ENCODE measurements at regions not wholly inside any gene's neighbourhood (a gene's known extent, or its start where the extent isn't known, plus 50 kb on each side); places are given as distances from the start of the nearest gene placed in this dataset.
A peak's percentile ranks its signal among the peaks of the same experiment; 100 is the strongest.

- Histone ChIP-seq H3K9ac (no peak overlapping the region), H3K79me2 (ENCODE audit: insufficient read depth) (no peaks in the 10 kb centered on the region), H3K4me3 (ENCODE audit: low read depth in 2 of 2, low read length in 1 of 2) (no peak overlapping the region), H3K27ac (ENCODE audit: low read depth in 2 of 2, low read length in 1 of 2) (no peak overlapping the region), H3K4me2 (no peak overlapping the region), H3F3A (replicated peaks; ENCODE audit: insufficient read depth) (no peaks in the 10 kb centered on the region), H3K4me1 (ENCODE audit: control insufficient read depth in 1 of 2, insufficient read depth in 2 of 2, low read depth in 1 of 2, low read length in 1 of 2) (no peaks in the 10 kb centered on the region; a peak in 1 of 4 replicates), H3K36me3 (replicated peaks in 1 of 2; ENCODE audit: control insufficient read depth in 1 of 2, insufficient read depth in 2 of 2, low read length in 1 of 2) (no peaks in the 10 kb centered on the region), H3K9me2 (no peaks in the 10 kb centered on the region), H3K9me3 (no peaks in the 10 kb centered on the region), H4K20me1 (ENCODE audit: insufficient read depth) (no peaks in the 10 kb centered on the region), H2AFZ (ENCODE audit: low read depth) (no peak overlapping the region), H3K27me3 (ENCODE audit: insufficient read depth) (no peaks in the 10 kb centered on the region)
- TF ChIP-seq, protein P1, sequence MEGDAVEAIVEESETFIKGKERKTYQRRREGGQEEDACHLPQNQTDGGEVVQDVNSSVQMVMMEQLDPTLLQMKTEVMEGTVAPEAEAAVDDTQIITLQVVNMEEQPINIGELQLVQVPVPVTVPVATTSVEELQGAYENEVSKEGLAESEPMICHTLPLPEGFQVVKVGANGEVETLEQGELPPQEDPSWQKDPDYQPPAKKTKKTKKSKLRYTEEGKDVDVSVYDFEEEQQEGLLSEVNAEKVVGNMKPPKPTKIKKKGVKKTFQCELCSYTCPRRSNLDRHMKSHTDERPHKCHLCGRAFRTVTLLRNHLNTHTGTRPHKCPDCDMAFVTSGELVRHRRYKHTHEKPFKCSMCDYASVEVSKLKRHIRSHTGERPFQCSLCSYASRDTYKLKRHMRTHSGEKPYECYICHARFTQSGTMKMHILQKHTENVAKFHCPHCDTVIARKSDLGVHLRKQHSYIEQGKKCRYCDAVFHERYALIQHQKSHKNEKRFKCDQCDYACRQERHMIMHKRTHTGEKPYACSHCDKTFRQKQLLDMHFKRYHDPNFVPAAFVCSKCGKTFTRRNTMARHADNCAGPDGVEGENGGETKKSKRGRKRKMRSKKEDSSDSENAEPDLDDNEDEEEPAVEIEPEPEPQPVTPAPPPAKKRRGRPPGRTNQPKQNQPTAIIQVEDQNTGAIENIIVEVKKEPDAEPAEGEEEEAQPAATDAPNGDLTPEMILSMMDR (IDR thresholded peaks at IDR 0.05), result peak; percentile 31
- no peak for TF ChIP-seq EZH2phosphoT487 (IDR thresholded peaks at IDR 0.05; ENCODE audit: borderline replicate concordance, low read depth)
- TF ChIP-seq NRF1 (IDR thresholded peaks at IDR 0.05; ENCODE audit: low read depth, low read length), result no peak
- no peak for TF ChIP-seq FOXM1 (IDR thresholded peaks at IDR 0.05; ENCODE audit: low read depth)
- TF ChIP-seq FOSL2 (IDR thresholded peaks at IDR 0.05; ENCODE audit: borderline replicate concordance, low read depth), result no peak
- TF ChIP-seq NFIC (IDR thresholded peaks at IDR 0.05; ENCODE audit: borderline replicate concordance), result no peak
- no peak for TF ChIP-seq USF2 (IDR thresholded peaks at IDR 0.05; ENCODE audit: borderline replicate concordance, low read depth, low read length)
- TF ChIP-seq ELF1 (IDR thresholded peaks at IDR 0.05), result no peak
- TF ChIP-seq CHD2 (IDR thresholded peaks at IDR 0.05; ENCODE audit: low read length, partially characterized antibody), result no peak
- POLR2A ChIA-PET, result no interaction called here
- DNase-seq, result no peak
- CTCF ChIA-PET, result interaction anchor here (1.0 to 1.4 kb wide), 2 partner anchors 14 to 1434 kb away, joined by 3 read pairs; no protein-coding TSS in a partner anchor
Observed at GRCh38 chr3:162517110-162517509, 1020.5 kb downstream of the OTOL1 start.

DNA sequence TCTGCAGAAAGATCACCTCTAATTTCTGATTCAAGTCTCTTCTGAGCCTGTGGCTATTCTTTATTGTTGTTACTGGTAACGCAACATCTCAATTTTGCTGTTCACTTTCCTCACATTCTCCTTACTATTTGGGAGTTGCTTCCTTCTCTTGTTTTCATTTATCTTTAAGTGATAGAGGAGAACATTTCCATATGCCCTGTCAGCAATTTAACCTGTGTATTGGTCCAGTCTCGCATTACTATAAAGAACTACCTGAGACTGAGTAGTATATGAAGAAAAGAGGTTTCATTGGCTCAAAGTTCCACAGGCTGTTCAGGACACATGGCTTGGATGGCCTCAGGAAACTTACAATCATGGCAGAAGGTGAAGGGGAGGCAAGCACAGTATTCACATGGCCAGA lies 1025.1 kb downstream of the OTOL1 start:
- Histone ChIP-seq H4K20me1 (ENCODE audit: insufficient read depth) (no peaks in the 10 kb centered on the region), H3K36me3 (replicated peaks in 1 of 2; ENCODE audit: control insufficient read depth in 1 of 2, insufficient read depth in 2 of 2, low read length in 1 of 2) (no peaks in the 10 kb centered on the region), H3K9me3 (no peaks in the 10 kb centered on the region), H3K4me3 (ENCODE audit: low read depth in 2 of 2, low read length in 1 of 2) (no peak overlapping the region), H3K4me2 (no peak overlapping the region), H3K9ac (no peak overlapping the region), H2AFZ (ENCODE audit: low read depth) (no peak overlapping the region), H3K27me3 (ENCODE audit: insufficient read depth) (no peaks in the 10 kb centered on the region), H3K4me1 (ENCODE audit: control insufficient read depth in 1 of 2, insufficient read depth in 2 of 2, low read depth in 1 of 2, low read length in 1 of 2) (no peaks in the 10 kb centered on the region), H3K27ac (ENCODE audit: low read depth in 2 of 2, low read length in 1 of 2) (no peak overlapping the region), H3K79me2 (ENCODE audit: insufficient read depth) (no peaks in the 10 kb centered on the region), H3F3A (replicated peaks; ENCODE audit: insufficient read depth) (no peaks in the 10 kb centered on the region), H3K9me2 (no peaks in the 10 kb centered on the region)
- TF ChIP-seq NRF1 (IDR thresholded peaks at IDR 0.05; ENCODE audit: low read depth, low read length) (no peak), SMC3 (IDR thresholded peaks at IDR 0.05; ENCODE audit: low read depth, low read length) (no peak), YY1 (IDR thresholded peaks at IDR 0.05; ENCODE audit: low read depth) (no peak), RCOR1 (IDR thresholded peaks at IDR 0.05; ENCODE audit: low read length) (no peak), MXI1 (IDR thresholded peaks at IDR 0.05; ENCODE audit: low read depth, low read length) (no peak), USF2 (IDR thresholded peaks at IDR 0.05; ENCODE audit: borderline replicate concordance, low read depth, low read length) (no peak), SIN3A (IDR thresholded peaks at IDR 0.05; ENCODE audit: borderline replicate concordance, low read depth, low read length) (no peak), GATA2 (CRISPR knock-in tag; IDR thresholded peaks at IDR 0.05) (no peak), RAD21 (IDR thresholded peaks at IDR 0.05; ENCODE audit: low read length) (no peak), TAF1 (IDR thresholded peaks at IDR 0.05; ENCODE audit: borderline replicate concordance, low read depth, low read length) (no peak), JUND (IDR thresholded peaks at IDR 0.05) (no peak)
- TF ChIP-seq, protein P2, sequence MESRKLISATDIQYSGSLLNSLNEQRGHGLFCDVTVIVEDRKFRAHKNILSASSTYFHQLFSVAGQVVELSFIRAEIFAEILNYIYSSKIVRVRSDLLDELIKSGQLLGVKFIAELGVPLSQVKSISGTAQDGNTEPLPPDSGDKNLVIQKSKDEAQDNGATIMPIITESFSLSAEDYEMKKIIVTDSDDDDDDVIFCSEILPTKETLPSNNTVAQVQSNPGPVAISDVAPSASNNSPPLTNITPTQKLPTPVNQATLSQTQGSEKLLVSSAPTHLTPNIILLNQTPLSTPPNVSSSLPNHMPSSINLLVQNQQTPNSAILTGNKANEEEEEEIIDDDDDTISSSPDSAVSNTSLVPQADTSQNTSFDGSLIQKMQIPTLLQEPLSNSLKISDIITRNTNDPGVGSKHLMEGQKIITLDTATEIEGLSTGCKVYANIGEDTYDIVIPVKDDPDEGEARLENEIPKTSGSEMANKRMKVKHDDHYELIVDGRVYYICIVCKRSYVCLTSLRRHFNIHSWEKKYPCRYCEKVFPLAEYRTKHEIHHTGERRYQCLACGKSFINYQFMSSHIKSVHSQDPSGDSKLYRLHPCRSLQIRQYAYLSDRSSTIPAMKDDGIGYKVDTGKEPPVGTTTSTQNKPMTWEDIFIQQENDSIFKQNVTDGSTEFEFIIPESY (IDR thresholded peaks at IDR 0.05; ENCODE audit: borderline replicate concordance, low read depth), result no peak
- TF ChIP-seq, protein P3, sequence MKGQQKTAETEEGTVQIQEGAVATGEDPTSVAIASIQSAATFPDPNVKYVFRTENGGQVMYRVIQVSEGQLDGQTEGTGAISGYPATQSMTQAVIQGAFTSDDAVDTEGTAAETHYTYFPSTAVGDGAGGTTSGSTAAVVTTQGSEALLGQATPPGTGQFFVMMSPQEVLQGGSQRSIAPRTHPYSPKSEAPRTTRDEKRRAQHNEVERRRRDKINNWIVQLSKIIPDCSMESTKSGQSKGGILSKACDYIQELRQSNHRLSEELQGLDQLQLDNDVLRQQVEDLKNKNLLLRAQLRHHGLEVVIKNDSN (IDR thresholded peaks at IDR 0.05; ENCODE audit: borderline replicate concordance, low read depth), result no peak
- TF ChIP-seq, protein P1 (IDR thresholded peaks at IDR 0.05), result no peak
- DNase-seq, result no peak
- CTCF ChIA-PET, result no interaction called here
- 86% methylated on average over 2 of the region's 2 CpGs for WGBS (ENCODE audit: low lambda C conversion rate)
- POLR2A ChIA-PET, result no interaction called here
